ENCODE measurements at regions not wholly inside any gene's neighbourhood (a gene's known extent, or its start where the extent isn't known, plus 50 kb on each side); places are given as distances from the start of the nearest gene placed in this dataset.

- WGBS, 2 experiments = 95 to 97% methylated on average over 3 to 4 of the region's 4 CpGs
Observed at GRCh38 chr1:95506736-95507414, 272.9 kb downstream of the RWDD3 start.

GRCh38 chr1:95509989-95510388 lies 276.0 kb downstream of the RWDD3 start:
- 73 to 79% methylated on average over 8 of the region's 8 CpGs for WGBS, 2 experiments
- no peak overlapping the region for H3K27ac ChIP-seq (ENCODE audit: insufficient read depth, low read depth, low read length, poor library complexity, severe bottlenecking)
- H3K4me3 ChIP-seq (ENCODE audit: insufficient read depth, low read depth, low read length) = no peak overlapping the region
- no peaks in the 10 kb centered on the region for H3K9me3 ChIP-seq (ENCODE audit: control insufficient read depth, low read length)
- H3K4me1 ChIP-seq (ENCODE audit: control insufficient read depth, insufficient read depth, low read length) = no peaks in the 10 kb centered on the region
- H3K27me3 ChIP-seq (ENCODE audit: control insufficient read depth, insufficient read depth, low read length, poor library complexity, severe bottlenecking) = no peaks in the 10 kb centered on the region
- no peaks in the 10 kb centered on the region for H3K36me3 ChIP-seq (ENCODE audit: control insufficient read depth, insufficient read depth, low read length)

More at GRCh38 chr1:95506736-95507414, 272.9 kb downstream of the RWDD3 start:
- H3K4me3 ChIP-seq (ENCODE audit: insufficient read depth, low read depth, low read length) = no peak overlapping the region
- no peak overlapping the region for H3K27ac ChIP-seq (ENCODE audit: insufficient read depth, low read depth, low read length, poor library complexity, severe bottlenecking)
- H3K4me1 ChIP-seq (ENCODE audit: control insufficient read depth, insufficient read depth, low read length) = no peaks in the 10 kb centered on the region
- no peaks in the 10 kb centered on the region for H3K27me3 ChIP-seq (ENCODE audit: control insufficient read depth, insufficient read depth, low read length, poor library complexity, severe bottlenecking)
- H3K36me3 ChIP-seq (ENCODE audit: control insufficient read depth, insufficient read depth, low read length) = no peaks in the 10 kb centered on the region
- no peaks in the 10 kb centered on the region for H3K9me3 ChIP-seq (ENCODE audit: control insufficient read depth, low read length)

- no peaks in the 10 kb centered on the region for H3K27me3 ChIP-seq (ENCODE audit: control insufficient read depth, insufficient read depth, low read length, poor library complexity, severe bottlenecking)
- H3K4me1 ChIP-seq (ENCODE audit: control insufficient read depth, insufficient read depth, low read length) = no peaks in the 10 kb centered on the region
- H3K27ac ChIP-seq (ENCODE audit: insufficient read depth, low read depth, low read length, poor library complexity, severe bottlenecking) = no peak overlapping the region
- H3K4me3 ChIP-seq (ENCODE audit: insufficient read depth, low read depth, low read length) = no peak overlapping the region
- no peaks in the 10 kb centered on the region for H3K36me3 ChIP-seq (ENCODE audit: control insufficient read depth, insufficient read depth, low read length)
- no peaks in the 10 kb centered on the region for H3K9me3 ChIP-seq (ENCODE audit: control insufficient read depth, low read length)
- WGBS, 2 experiments = 97 to 100% methylated on average over 1 of the region's 1 CpG
Observed at GRCh38 chr1:95512925-95513324, 278.9 kb downstream of the RWDD3 start.

GRCh38 chr1:95517506-95517905 lies 283.5 kb downstream of the RWDD3 start:
- Histone ChIP-seq H3K9me3 (ENCODE audit: control insufficient read depth, low read length) (no peaks in the 10 kb centered on the region), H3K36me3 (ENCODE audit: control insufficient read depth, insufficient read depth, low read length) (no peaks in the 10 kb centered on the region), H3K4me1 (ENCODE audit: control insufficient read depth, insufficient read depth, low read length) (no peaks in the 10 kb centered on the region), H3K4me3 (ENCODE audit: insufficient read depth, low read depth, low read length) (no peak overlapping the region), H3K27me3 (ENCODE audit: control insufficient read depth, insufficient read depth, low read length, poor library complexity, severe bottlenecking) (no peaks in the 10 kb centered on the region), H3K27ac (ENCODE audit: insufficient read depth, low read depth, low read length, poor library complexity, severe bottlenecking) (no peak overlapping the region)
- 92 to 100% methylated on average over 1 of the region's 1 CpG for WGBS, 2 experiments

- Histone ChIP-seq H3K4me1 (ENCODE audit: control insufficient read depth, insufficient read depth, low read length) (no peaks in the 10 kb centered on the region), H3K27me3 (ENCODE audit: control insufficient read depth, insufficient read depth, low read length, poor library complexity, severe bottlenecking) (no peaks in the 10 kb centered on the region), H3K9me3 (ENCODE audit: control insufficient read depth, low read length) (no peaks in the 10 kb centered on the region), H3K4me3 (ENCODE audit: insufficient read depth, low read depth, low read length) (no peak overlapping the region), H3K27ac (ENCODE audit: insufficient read depth, low read depth, low read length, poor library complexity, severe bottlenecking) (no peak overlapping the region), H3K36me3 (ENCODE audit: control insufficient read depth, insufficient read depth, low read length) (no peaks in the 10 kb centered on the region)
- 0% methylated on average over 1 of the region's 1 CpG for WGBS, 2 experiments
Observed at GRCh38 chr1:95518310-95518709, 284.3 kb downstream of the RWDD3 start.

- Histone ChIP-seq H3K4me3 (ENCODE audit: insufficient read depth, low read depth, low read length) (no peak overlapping the region), H3K9me3 (ENCODE audit: control insufficient read depth, low read length) (no peaks in the 10 kb centered on the region), H3K27ac (ENCODE audit: insufficient read depth, low read depth, low read length, poor library complexity, severe bottlenecking) (no peak overlapping the region), H3K36me3 (ENCODE audit: control insufficient read depth, insufficient read depth, low read length) (no peaks in the 10 kb centered on the region), H3K27me3 (ENCODE audit: control insufficient read depth, insufficient read depth, low read length, poor library complexity, severe bottlenecking) (no peaks in the 10 kb centered on the region), H3K4me1 (ENCODE audit: control insufficient read depth, insufficient read depth, low read length) (no peaks in the 10 kb centered on the region)
- 91 to 97% methylated on average over 2 of the region's 2 CpGs for WGBS, 2 experiments
Observed at GRCh38 chr1:95520390-95520789, 286.4 kb downstream of the RWDD3 start.

GRCh38 chr1:95532335-95532734 lies 298.3 kb downstream of the RWDD3 start:
- Histone ChIP-seq H3K4me1 (ENCODE audit: control insufficient read depth, insufficient read depth, low read length) (peaks cover 10% of the 10 kb centered on the region), H3K36me3 (ENCODE audit: control insufficient read depth, insufficient read depth, low read length) (no peaks in the 10 kb centered on the region), H3K4me3 (ENCODE audit: insufficient read depth, low read depth, low read length) (no peak overlapping the region), H3K27ac (ENCODE audit: insufficient read depth, low read depth, low read length, poor library complexity, severe bottlenecking) (no peak overlapping the region), H3K27me3 (ENCODE audit: control insufficient read depth, insufficient read depth, low read length, poor library complexity, severe bottlenecking) (no peaks in the 10 kb centered on the region), H3K9me3 (ENCODE audit: control insufficient read depth, low read length) (no peaks in the 10 kb centered on the region)
- WGBS, 2 experiments = 89 to 100% methylated on average over 1 of the region's 1 CpG

GRCh38 chr1:95534985-95535384 lies 301.0 kb downstream of the RWDD3 start:
- no peaks in the 10 kb centered on the region for H3K27me3 ChIP-seq (ENCODE audit: control insufficient read depth, insufficient read depth, low read length, poor library complexity, severe bottlenecking)
- no peak overlapping the region for H3K27ac ChIP-seq (ENCODE audit: insufficient read depth, low read depth, low read length, poor library complexity, severe bottlenecking)
- 90% methylated on average over 5 of the region's 5 CpGs for WGBS, 2 experiments

GRCh38 chr1:95535614-95536013 lies 301.6 kb downstream of the RWDD3 start:
- H3K4me3 ChIP-seq (ENCODE audit: insufficient read depth, low read depth, low read length) = no peak overlapping the region
- H3K27ac ChIP-seq (ENCODE audit: insufficient read depth, low read depth, low read length, poor library complexity, severe bottlenecking) = no peak overlapping the region
- peaks cover 10% of the 10 kb centered on the region for H3K4me1 ChIP-seq (ENCODE audit: control insufficient read depth, insufficient read depth, low read length)
- no peaks in the 10 kb centered on the region for H3K27me3 ChIP-seq (ENCODE audit: control insufficient read depth, insufficient read depth, low read length, poor library complexity, severe bottlenecking)
- H3K36me3 ChIP-seq (ENCODE audit: control insufficient read depth, insufficient read depth, low read length) = no peaks in the 10 kb centered on the region
- no peaks in the 10 kb centered on the region for H3K9me3 ChIP-seq (ENCODE audit: control insufficient read depth, low read length)
- WGBS, 2 experiments = 78 to 90% methylated on average over 3 of the region's 4 CpGs

More at GRCh38 chr1:95534985-95535384, 301.0 kb downstream of the RWDD3 start:
- Histone ChIP-seq H3K4me1 (ENCODE audit: control insufficient read depth, insufficient read depth, low read length) (peaks cover 10% of the 10 kb centered on the region), H3K36me3 (ENCODE audit: control insufficient read depth, insufficient read depth, low read length) (no peaks in the 10 kb centered on the region), H3K4me3 (ENCODE audit: insufficient read depth, low read depth, low read length) (no peak overlapping the region), H3K9me3 (ENCODE audit: control insufficient read depth, low read length) (no peaks in the 10 kb centered on the region)

GRCh38 chr1:95536501-95536900 lies 302.5 kb downstream of the RWDD3 start:
- Histone ChIP-seq H3K4me3 (ENCODE audit: insufficient read depth, low read depth, low read length) (no peak overlapping the region), H3K27ac (ENCODE audit: insufficient read depth, low read depth, low read length, poor library complexity, severe bottlenecking) (no peak overlapping the region), H3K9me3 (ENCODE audit: control insufficient read depth, low read length) (no peaks in the 10 kb centered on the region), H3K4me1 (ENCODE audit: control insufficient read depth, insufficient read depth, low read length) (peaks cover 10% of the 10 kb centered on the region), H3K36me3 (ENCODE audit: control insufficient read depth, insufficient read depth, low read length) (no peaks in the 10 kb centered on the region), H3K27me3 (ENCODE audit: control insufficient read depth, insufficient read depth, low read length, poor library complexity, severe bottlenecking) (no peaks in the 10 kb centered on the region)
- 93 to 98% methylated on average over 5 of the region's 5 CpGs for WGBS, 2 experiments

Data from ectodermal cell (in vitro differentiated cells).